ENCODE measurements at regions not wholly inside any gene's neighbourhood (a gene's known extent, or its start where the extent isn't known, plus 50 kb on each side); places are given as distances from the start of the nearest gene placed in this dataset.

DNA sequence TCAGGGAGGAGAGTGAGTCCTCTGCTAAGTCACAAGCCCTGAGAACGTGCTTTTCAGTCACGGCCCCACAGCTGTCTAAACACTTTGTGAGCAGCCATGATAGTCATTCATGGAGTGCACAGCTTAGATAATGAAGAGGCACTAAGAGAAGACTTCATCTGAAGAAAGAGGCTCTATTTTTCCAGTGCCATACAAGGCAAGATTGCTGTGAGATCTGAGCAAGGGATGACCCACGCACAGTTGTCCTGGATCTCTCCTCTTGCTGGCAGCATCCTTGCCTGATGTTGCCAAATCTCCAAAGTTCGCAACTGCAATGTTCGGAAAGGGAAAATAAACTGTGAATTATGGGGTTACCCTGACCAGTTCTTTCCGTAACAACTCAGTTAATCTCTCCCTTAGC is 418.7 kb downstream of the MEIS1 start:
- ChIA-PET CTCF (no interaction called here), POLR2A (no interaction called here)
- BruUV-seq (replicated peaks), result no TSS peak
- Histone ChIP-seq H3K4me2 (ENCODE audit: insufficient read depth, low read length) (no peak overlapping the region), H4K20me1 (replicated peaks; ENCODE audit: control insufficient read depth, extremely low read depth, insufficient read depth, low read length) (no peaks in the 10 kb centered on the region), H3K9me3 (replicated peaks; ENCODE audit: control insufficient read depth, insufficient read depth, low read length) (no peaks in the 10 kb centered on the region), H3K9ac (replicated peaks; ENCODE audit: extremely low read depth, insufficient read depth, low read length) (no peak overlapping the region), H3K36me3 (ENCODE audit: control insufficient read depth in 2 of 2, extremely low read depth in 1 of 2, insufficient read depth in 2 of 2, low read length in 2 of 2) (no peaks in the 10 kb centered on the region), H3K79me2 (ENCODE audit: control insufficient read depth, insufficient read depth, low read length) (no peaks in the 10 kb centered on the region), H3K27ac (ENCODE audit: insufficient read depth, low read depth, low read length) (no peak overlapping the region), H3K4me1 (ENCODE audit: control insufficient read depth, extremely low read depth, insufficient read depth, low read length) (no peaks in the 10 kb centered on the region), H3K9me1 (replicated peaks; ENCODE audit: control insufficient read depth, extremely low read depth, insufficient read depth, low read length) (no peaks in the 10 kb centered on the region), H3K27me3 (ENCODE audit: control insufficient read depth in 2 of 2, insufficient read depth in 2 of 2, low read length in 2 of 2) (peaks cover 2 to 5% of the 10 kb centered on the region in 2 experiments), H3K4me3 (replicated peaks in 1 of 3; ENCODE audit: insufficient read depth in 1 of 3, low read depth in 1 of 3, low read length in 3 of 3) (no peak overlapping the region), H2AFZ (ENCODE audit: low read depth, low read length) (no peak overlapping the region)
- dilution Hi-C loops (cut with MboI; ENCODE audit: extremely low pct_ligation_motif_present, low sequenced_read_pairs), result no loop called here
- DNase-seq (ENCODE audit: low read depth, low spot score) (no peak), FAIRE-seq (no peak)
- intact Hi-C loops (cut with micrococcal nuclease), result no loop called here
- TF ChIP-seq MYC (IDR thresholded peaks at IDR 0.05; ENCODE audit: low read depth, low read length) (no peak), POLR2AphosphoS5 (IDR thresholded peaks at IDR 0.05; ENCODE audit: insufficient read depth, low read depth, low read length) (no peak), JUN (IDR thresholded peaks at IDR 0.05; ENCODE audit: borderline replicate concordance, insufficient read depth, insufficient read length, low read depth) (no peak), POLR2A (IDR thresholded peaks at IDR 0.05; ENCODE audit: low read depth, low read length) (no peak), GATA2 (IDR thresholded peaks at IDR 0.05; ENCODE audit: insufficient read depth, insufficient read length, low read depth, low read length) (no peak), EZH2 (IDR thresholded peaks at IDR 0.05; ENCODE audit: borderline replicate concordance, low read depth, low read length, severe bottlenecking) (no peak), CTCF (IDR thresholded peaks at IDR 0.05; ENCODE audit: extremely low read depth in 1 of 2, insufficient read depth in 1 of 2, low read depth in 1 of 2, low read length in 2 of 2) (no peak)

DNA sequence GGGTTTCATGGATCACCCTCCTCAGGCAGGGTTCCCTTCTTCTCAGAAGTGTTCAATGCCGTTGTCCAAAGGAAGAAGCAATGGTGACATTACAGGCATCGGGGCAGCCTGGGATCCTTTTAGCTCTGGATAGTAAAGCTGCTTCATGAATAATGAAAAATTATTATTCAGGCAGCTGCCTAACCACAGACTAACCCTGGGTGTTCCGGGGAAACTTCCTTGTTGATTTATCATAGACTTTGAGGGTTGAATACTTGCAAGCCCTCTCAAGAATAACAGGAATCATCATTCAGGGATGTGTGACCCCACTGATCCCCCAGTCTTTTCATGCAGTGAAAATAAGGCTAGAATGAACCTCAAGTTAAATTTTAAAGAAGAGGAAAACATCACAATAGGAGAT is 419.4 kb downstream of the MEIS1 start:
- intact Hi-C loops (cut with micrococcal nuclease), result no loop called here

More for the DNA sequence above, 419.4 kb downstream of the MEIS1 start:
- TF ChIP-seq MYC (IDR thresholded peaks at IDR 0.05; ENCODE audit: low read depth, low read length), result no peak
- TF ChIP-seq EZH2 (IDR thresholded peaks at IDR 0.05; ENCODE audit: borderline replicate concordance, low read depth, low read length, severe bottlenecking), result no peak
- TF ChIP-seq, protein P1, sequence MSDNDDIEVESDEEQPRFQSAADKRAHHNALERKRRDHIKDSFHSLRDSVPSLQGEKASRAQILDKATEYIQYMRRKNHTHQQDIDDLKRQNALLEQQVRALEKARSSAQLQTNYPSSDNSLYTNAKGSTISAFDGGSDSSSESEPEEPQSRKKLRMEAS (IDR thresholded peaks at IDR 0.05; ENCODE audit: insufficient read depth, insufficient read length), result no peak
- Histone ChIP-seq H2AFZ (ENCODE audit: low read depth, low read length) (no peak overlapping the region), H4K20me1 (replicated peaks; ENCODE audit: control insufficient read depth, extremely low read depth, insufficient read depth, low read length) (no peaks in the 10 kb centered on the region), H3K9me1 (replicated peaks; ENCODE audit: control insufficient read depth, extremely low read depth, insufficient read depth, low read length) (no peaks in the 10 kb centered on the region), H3K9ac (replicated peaks; ENCODE audit: extremely low read depth, insufficient read depth, low read length) (no peak overlapping the region), H3K4me2 (ENCODE audit: insufficient read depth, low read length) (no peak overlapping the region), H3K27ac (ENCODE audit: insufficient read depth, low read depth, low read length) (no peak overlapping the region), H3K36me3 (ENCODE audit: control insufficient read depth in 2 of 2, extremely low read depth in 1 of 2, insufficient read depth in 2 of 2, low read length in 2 of 2) (no peaks in the 10 kb centered on the region), H3K4me3 (replicated peaks in 1 of 3; ENCODE audit: insufficient read depth in 1 of 3, low read depth in 1 of 3, low read length in 3 of 3) (no peak overlapping the region), H3K9me3 (replicated peaks; ENCODE audit: control insufficient read depth, insufficient read depth, low read length) (no peaks in the 10 kb centered on the region), H3K4me1 (ENCODE audit: control insufficient read depth, extremely low read depth, insufficient read depth, low read length) (no peaks in the 10 kb centered on the region), H3K79me2 (ENCODE audit: control insufficient read depth, insufficient read depth, low read length) (no peaks in the 10 kb centered on the region), H3K27me3 (ENCODE audit: control insufficient read depth in 2 of 2, insufficient read depth in 2 of 2, low read length in 2 of 2) (peaks cover 2 to 5% of the 10 kb centered on the region in 2 experiments)
- FAIRE-seq (no peak), DNase-seq (ENCODE audit: low read depth, low spot score) (no peak)
- POLR2A ChIA-PET, result no interaction called here
- CTCF ChIA-PET, result no interaction called here
- BruUV-seq (replicated peaks), result no TSS peak
- dilution Hi-C loops (cut with MboI; ENCODE audit: extremely low pct_ligation_motif_present, low sequenced_read_pairs), result no loop called here

Data from endothelial cell of umbilical vein (primary cell).